OCI-LY1 (cell line): ENCODE measurements at regions not wholly inside any gene's neighbourhood (a gene's known extent, or its start where the extent isn't known, plus 50 kb on each side); places are given as distances from the start of the nearest gene placed in this dataset.
"Not testable (repeated sequence)": the region's sequence is repeated elsewhere in the genome, so short reads cannot be mapped to it uniquely, and the experiment has no call there.

Experiments
- H2AFZ ChIP-seq: fragments of 200-600 bp; sonication (generic), shearing (Covaris generic); 2 replicates; pipeline ENCODE4 v1.6.0; 2014; ENCODE audit warnings: antibody characterized with exemption, mild to moderate bottlenecking, low read length
- H3F3A ChIP-seq: fragments of 200-600 bp; sonication (generic), shearing (Covaris generic); 2 replicates; pipeline ENCODE4 v1.6.0; 2014; ENCODE audit warnings: mild to moderate bottlenecking, antibody characterized with exemption, low read length, moderate library complexity; ENCODE audit not compliant: insufficient read depth
- H3K27ac ChIP-seq: fragments of 200-600 bp; sonication (generic); 2 replicates; pipeline ENCODE4 v1.5.1; 2014; ENCODE audit warnings: low read length, mixed run types, mild to moderate bottlenecking, low read depth; ENCODE audit not compliant: poor library complexity, severe bottlenecking
- H3K27me3 ChIP-seq: fragments of 200-600 bp; sonication (generic); 2 replicates; pipeline ENCODE4 v1.6.0; 2014; ENCODE audit warnings: antibody characterized with exemption, mild to moderate bottlenecking, low read length, moderate library complexity; ENCODE audit not compliant: insufficient read depth
- H3K36me3 ChIP-seq: fragments of 200-600 bp; sonication (generic); 2 replicates; pipeline ENCODE4 v1.6.1; 2014; ENCODE audit warnings: mild to moderate bottlenecking, antibody characterized with exemption, low read length, moderate library complexity, mixed read lengths; ENCODE audit not compliant: insufficient read depth
- H3K4me1 ChIP-seq: fragments of 200-600 bp; sonication (generic); 2 replicates; pipeline ENCODE4 v1.5.1; 2014; ENCODE audit warnings: mild to moderate bottlenecking, low read length, moderate library complexity; ENCODE audit not compliant: insufficient read depth, severe bottlenecking
- H3K4me2 ChIP-seq: fragments of 200-600 bp; sonication (generic), shearing (Covaris generic); 2 replicates; pipeline ENCODE4 v1.6.1; 2014; ENCODE audit warnings: low read length
- H3K4me3 ChIP-seq: fragments of 200-600 bp; sonication (generic); 2 replicates; pipeline ENCODE4 v1.5.1; 2014; ENCODE audit warnings: low read length, low read depth, mild to moderate bottlenecking, mixed read lengths; ENCODE audit not compliant: poor library complexity, severe bottlenecking
- H3K79me2 ChIP-seq: fragments of 200-600 bp; shearing (Covaris generic); 2 replicates; pipeline ENCODE4 v1.6.1; 2016; ENCODE audit warnings: mixed run types, low read length, mixed read lengths; ENCODE audit not compliant: insufficient read depth
- H3K9ac ChIP-seq: fragments of 200-600 bp; sonication (generic), shearing (Covaris generic); 2 replicates; pipeline ENCODE4 v1.6.1; 2014; ENCODE audit warnings: mild to moderate bottlenecking, low read length, mixed read lengths
- H3K9me2 ChIP-seq: fragments of 200-600 bp; sonication (generic), shearing (Covaris generic); 2 replicates; pipeline ENCODE4 v1.6.1; 2014; ENCODE audit warnings: low read depth, mild to moderate bottlenecking, low read length, mixed read lengths
- H3K9me3 ChIP-seq: fragments of 200-600 bp; shearing (Covaris generic); 2 replicates; pipeline ENCODE4 v1.6.1; 2014; ENCODE audit warnings: low read length, mixed read lengths
- H4K20me1 ChIP-seq: fragments of 200-600 bp; sonication (generic), shearing (Covaris generic); 2 replicates; pipeline ENCODE4 v1.6.0; 2016; ENCODE audit warnings: mild to moderate bottlenecking, low read length; ENCODE audit not compliant: insufficient read depth

GRCh38 chr15:31718625-31719024, 311.7 kb upstream of the CHRNA7 start:
- not testable (repeated sequence) for H3K27me3 ChIP-seq, H3K36me3 ChIP-seq, H3K9me2 ChIP-seq, H3K27ac ChIP-seq, H3K79me2 ChIP-seq, H3K9ac ChIP-seq, H3K4me1 ChIP-seq, H3K4me2 ChIP-seq, H3K9me3 ChIP-seq, H3K4me3 ChIP-seq, H3F3A ChIP-seq, H4K20me1 ChIP-seq, H2AFZ ChIP-seq

GRCh38 chr15:31719396-31720022, 310.8 kb upstream of the CHRNA7 start:
- not testable (repeated sequence) for H2AFZ ChIP-seq

GRCh38 chr15:31723019-31723418, 307.3 kb upstream of the CHRNA7 start:
- H3K79me2 ChIP-seq, H3F3A ChIP-seq, H3K9me2 ChIP-seq, H2AFZ ChIP-seq, H3K9me3 ChIP-seq, H3K4me1 ChIP-seq, H4K20me1 ChIP-seq, H3K27ac ChIP-seq, H3K4me2 ChIP-seq, H3K4me3 ChIP-seq, H3K36me3 ChIP-seq, H3K27me3 ChIP-seq, H3K9ac ChIP-seq: not testable (repeated sequence)

More at GRCh38 chr15:31719396-31720022, 310.8 kb upstream of the CHRNA7 start:
- H3K27me3 ChIP-seq, H3K27ac ChIP-seq, H3K36me3 ChIP-seq, H3K9ac ChIP-seq, H3F3A ChIP-seq, H3K79me2 ChIP-seq, H3K9me3 ChIP-seq, H3K4me1 ChIP-seq, H4K20me1 ChIP-seq, H3K4me2 ChIP-seq, H3K4me3 ChIP-seq, H3K9me2 ChIP-seq: not testable (repeated sequence)

- H3K27ac ChIP-seq, H3K9me2 ChIP-seq, H4K20me1 ChIP-seq, H3K4me2 ChIP-seq, H3F3A ChIP-seq, H2AFZ ChIP-seq, H3K4me1 ChIP-seq, H3K27me3 ChIP-seq, H3K9ac ChIP-seq, H3K9me3 ChIP-seq, H3K4me3 ChIP-seq, H3K36me3 ChIP-seq, H3K79me2 ChIP-seq: not testable (repeated sequence)
Measured at GRCh38 chr15:31724903-31725302, 305.4 kb upstream of the CHRNA7 start.

DNA sequence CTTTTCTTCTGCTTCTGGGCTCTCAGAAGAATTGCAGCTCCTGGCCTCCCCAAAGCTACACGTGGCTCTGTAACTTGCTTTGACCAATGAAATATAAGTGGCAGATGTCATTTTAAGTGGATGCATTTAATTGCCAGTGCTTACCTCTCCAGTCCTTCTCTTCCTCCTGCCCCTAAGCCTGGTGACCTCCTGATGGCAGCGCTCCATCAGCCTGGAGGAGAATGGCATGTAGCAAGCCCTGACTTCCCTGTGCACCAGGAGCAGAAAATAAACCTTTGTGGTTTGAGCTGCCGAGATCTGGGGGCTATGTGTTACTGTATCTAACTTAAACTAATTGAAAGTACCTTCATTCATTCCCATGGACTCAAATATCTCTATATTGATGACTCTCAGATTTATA, 304.7 kb upstream of the CHRNA7 start:
- not testable (repeated sequence) for H3K4me3 ChIP-seq, H3K79me2 ChIP-seq, H3K9me3 ChIP-seq, H3K27me3 ChIP-seq, H3K4me2 ChIP-seq, H3K9ac ChIP-seq, H3F3A ChIP-seq, H3K9me2 ChIP-seq, H4K20me1 ChIP-seq, H3K27ac ChIP-seq, H3K36me3 ChIP-seq, H3K4me1 ChIP-seq, H2AFZ ChIP-seq
